WTC11 (cell line): ENCODE measurements at regions not wholly inside any gene's neighbourhood (a gene's known extent, or its start where the extent isn't known, plus 50 kb on each side); places are given as distances from the start of the nearest gene placed in this dataset.

Source experiments
- ATAC-seq: fragments of 200-7000 bp; cut with Tn5 transposase; 2 replicates; pipeline ENCODE4 v1.10.0; 2021; ENCODE audit warnings: mild to moderate bottlenecking, moderate library complexity
- CTCF ChIA-PET: fragments of 300-600 bp; sonication (Branson Sonifier 250); formaldehyde crosslinking; loops from one replicate; lab custom pipeline; 2021; ENCODE audit warnings: antibody characterized with exemption; lab: Charles Lee
- POLR2A ChIA-PET: fragments of 350-600 bp; sonication (Branson Sonifier 250); formaldehyde crosslinking; loops from one replicate; lab custom pipeline; 2021; ENCODE audit warnings: antibody characterized with exemption; lab: Charles Lee
- DNase-seq: peaks from one replicate; pipeline ENCODE4 v3.0.0; 2021; ENCODE audit warnings: low spot score
- H3K27ac Mint-ChIP-seq: 2 replicates; pipeline ENCODE4 v1.8.0; 2021; ENCODE audit warnings: mixed read lengths
- H3K27me3 Mint-ChIP-seq: 2 replicates; pipeline ENCODE4 v1.8.0; 2021; ENCODE audit warnings: low read depth, mild to moderate bottlenecking, moderate library complexity, mixed read lengths
- H3K36me3 Mint-ChIP-seq: 2 replicates; pipeline ENCODE4 v1.8.0; 2021; ENCODE audit warnings: mixed read lengths
- H3K4me1 Mint-ChIP-seq: 2 replicates; pipeline ENCODE4 v1.8.0; 2022; ENCODE audit warnings: mixed read lengths
- H3K4me3 Mint-ChIP-seq: 2 replicates; pipeline ENCODE4 v1.8.0; 2021; ENCODE audit warnings: mild to moderate bottlenecking, moderate library complexity, mixed read lengths
- H3K9me3 Mint-ChIP-seq: 2 replicates; pipeline ENCODE4 v1.8.0; 2021; ENCODE audit warnings: mixed read lengths
- CBFB ChIP-seq: sonication (generic); formaldehyde crosslinking; IDR thresholded peaks from 2 replicates; pipeline ENCODE4 v1.8.1; 2022; ENCODE audit warnings: mild to moderate bottlenecking, low read depth, missing genetic modification reagents
- ESRRA ChIP-seq: sonication (generic); formaldehyde crosslinking; IDR thresholded peaks from 2 replicates; pipeline ENCODE4 v1.8.1; 2022; ENCODE audit warnings: mild to moderate bottlenecking, missing genetic modification reagents, borderline replicate concordance
- GRHL2 ChIP-seq: fragments of 250-450 bp; sonication (Bioruptor Pico); IDR thresholded peaks from 2 replicates; pipeline ENCODE4 v1.8.0; 2022; ENCODE audit warnings: mild to moderate bottlenecking, moderate library complexity; ENCODE audit not compliant: insufficient replicate concordance, severe bottlenecking
- IRF2 ChIP-seq: sonication (generic); formaldehyde crosslinking; IDR thresholded peaks from 2 replicates; pipeline ENCODE4 v1.8.0; 2022; ENCODE audit warnings: low read depth, missing genetic modification reagents, borderline replicate concordance
- NFE2L1 ChIP-seq: sonication (generic); formaldehyde crosslinking; IDR thresholded peaks from 2 replicates; pipeline ENCODE4 v1.8.1; 2023; ENCODE audit warnings: missing genetic modification reagents
- ZNF317 ChIP-seq: sonication (generic); formaldehyde crosslinking; IDR thresholded peaks from 2 replicates; pipeline ENCODE4 v1.8.1; 2023; ENCODE audit warnings: low read depth, mild to moderate bottlenecking, moderate library complexity, missing genetic modification reagents, borderline replicate concordance
- ZNF671 ChIP-seq: fragments of 250-450 bp; sonication (Bioruptor Pico); IDR thresholded peaks from 2 replicates; pipeline ENCODE4 v1.8.0; 2021; ENCODE audit warnings: mild to moderate bottlenecking
- TF ChIP-seq, protein P1 (sequence below): sonication (generic); formaldehyde crosslinking; IDR thresholded peaks from 2 replicates; pipeline ENCODE4 v1.8.0; 2023; ENCODE audit warnings: mild to moderate bottlenecking, missing genetic modification reagents
- TF ChIP-seq, protein P2 (sequence below): sonication (generic); formaldehyde crosslinking; IDR thresholded peaks from 2 replicates; pipeline ENCODE4 v1.8.0; 2023; ENCODE audit warnings: missing genetic modification reagents, mild to moderate bottlenecking, borderline replicate concordance
- TF ChIP-seq, protein P3 (sequence below): sonication (generic); formaldehyde crosslinking; IDR thresholded peaks from 2 replicates; pipeline ENCODE4 v1.8.1; 2023; ENCODE audit warnings: mild to moderate bottlenecking, missing genetic modification reagents
- TF ChIP-seq, protein P4 (sequence below): sonication (generic); formaldehyde crosslinking; IDR thresholded peaks from 2 replicates; pipeline ENCODE4 v1.8.0; 2022; ENCODE audit warnings: mild to moderate bottlenecking, missing genetic modification reagents
- TF ChIP-seq, protein P5 (sequence below): sonication (generic); formaldehyde crosslinking; IDR thresholded peaks from 2 replicates; pipeline ENCODE4 v1.8.0; 2022; ENCODE audit warnings: missing genetic modification reagents

DNA sequence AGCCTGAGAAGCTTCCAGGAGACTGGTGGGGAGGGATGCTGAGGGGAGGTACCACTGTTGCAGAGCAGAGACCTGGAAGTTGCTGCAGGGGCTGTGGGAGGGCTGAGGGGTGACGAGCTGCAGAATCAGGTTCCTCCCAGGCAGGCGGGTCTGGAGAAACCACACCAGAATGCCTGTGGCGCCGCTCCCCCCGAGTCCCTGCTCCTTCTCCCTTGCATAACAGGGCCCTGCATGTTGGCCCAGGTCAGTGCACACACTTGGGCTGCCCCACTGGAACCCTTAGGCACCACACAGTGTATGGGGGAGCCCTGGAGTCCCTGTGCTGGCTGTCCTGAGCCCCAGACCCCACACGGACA is 60.4 kb downstream of the ARL4C start (continued):
- TF ChIP-seq, protein P1, sequence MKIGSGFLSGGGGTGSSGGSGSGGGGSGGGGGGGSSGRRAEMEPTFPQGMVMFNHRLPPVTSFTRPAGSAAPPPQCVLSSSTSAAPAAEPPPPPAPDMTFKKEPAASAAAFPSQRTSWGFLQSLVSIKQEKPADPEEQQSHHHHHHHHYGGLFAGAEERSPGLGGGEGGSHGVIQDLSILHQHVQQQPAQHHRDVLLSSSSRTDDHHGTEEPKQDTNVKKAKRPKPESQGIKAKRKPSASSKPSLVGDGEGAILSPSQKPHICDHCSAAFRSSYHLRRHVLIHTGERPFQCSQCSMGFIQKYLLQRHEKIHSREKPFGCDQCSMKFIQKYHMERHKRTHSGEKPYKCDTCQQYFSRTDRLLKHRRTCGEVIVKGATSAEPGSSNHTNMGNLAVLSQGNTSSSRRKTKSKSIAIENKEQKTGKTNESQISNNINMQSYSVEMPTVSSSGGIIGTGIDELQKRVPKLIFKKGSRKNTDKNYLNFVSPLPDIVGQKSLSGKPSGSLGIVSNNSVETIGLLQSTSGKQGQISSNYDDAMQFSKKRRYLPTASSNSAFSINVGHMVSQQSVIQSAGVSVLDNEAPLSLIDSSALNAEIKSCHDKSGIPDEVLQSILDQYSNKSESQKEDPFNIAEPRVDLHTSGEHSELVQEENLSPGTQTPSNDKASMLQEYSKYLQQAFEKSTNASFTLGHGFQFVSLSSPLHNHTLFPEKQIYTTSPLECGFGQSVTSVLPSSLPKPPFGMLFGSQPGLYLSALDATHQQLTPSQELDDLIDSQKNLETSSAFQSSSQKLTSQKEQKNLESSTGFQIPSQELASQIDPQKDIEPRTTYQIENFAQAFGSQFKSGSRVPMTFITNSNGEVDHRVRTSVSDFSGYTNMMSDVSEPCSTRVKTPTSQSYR, result no peak
- TF ChIP-seq, all 79 proteins: peak for 0

DNA sequence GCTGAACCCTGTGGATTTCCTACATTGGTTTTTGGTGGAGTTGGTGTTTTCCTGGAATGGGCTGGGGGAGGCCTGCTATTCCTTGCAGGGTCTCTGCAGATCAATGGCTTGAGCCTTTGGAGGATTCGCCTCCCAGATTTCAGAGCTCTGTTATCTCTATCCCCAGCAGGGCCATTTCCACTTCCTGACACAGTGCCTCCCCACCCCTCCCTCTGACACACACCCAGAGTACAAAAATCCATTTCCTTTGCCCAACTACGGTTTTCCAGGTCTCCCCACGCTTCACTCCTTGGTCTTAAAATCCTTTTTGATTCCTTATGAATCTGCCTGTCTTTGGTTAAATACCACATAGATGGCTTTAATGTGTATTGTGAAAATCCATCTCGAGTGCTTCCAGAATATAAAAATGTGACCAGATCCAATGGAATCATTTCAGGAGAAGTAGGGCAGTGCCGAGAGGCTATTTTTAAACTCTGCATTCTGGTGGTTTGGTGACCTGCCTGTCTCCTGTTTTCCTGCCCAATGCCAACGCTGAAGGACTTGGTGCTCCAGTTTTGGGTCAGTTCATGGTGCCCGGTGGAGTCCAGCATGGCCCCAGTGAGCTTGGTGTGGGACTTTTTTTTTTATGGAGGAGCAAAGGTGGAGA is 60.9 kb downstream of the ARL4C start:
- H3K4me1 Mint-ChIP-seq, result peaks cover 22% of the 10 kb centered on the region
- no peaks in the 10 kb centered on the region for H3K36me3 Mint-ChIP-seq
- POLR2A ChIA-PET, result no interaction called here
- no peak for ATAC-seq
- H3K27me3 Mint-ChIP-seq, result peaks cover 1% of the 10 kb centered on the region; the same call in 1 of the 2 replicates
- no peak overlapping the region for H3K4me3 Mint-ChIP-seq
- H3K27ac Mint-ChIP-seq, result no peak overlapping the region
- TF ChIP-seq ZNF671 (no peak), NFE2L1 (no peak), GRHL2 (no peak), ZNF317 (CRISPR knock-in tag) (no peak), IRF2 (no peak), ESRRA (CRISPR knock-in tag) (no peak), CBFB (no peak)
- TF ChIP-seq, protein P2, sequence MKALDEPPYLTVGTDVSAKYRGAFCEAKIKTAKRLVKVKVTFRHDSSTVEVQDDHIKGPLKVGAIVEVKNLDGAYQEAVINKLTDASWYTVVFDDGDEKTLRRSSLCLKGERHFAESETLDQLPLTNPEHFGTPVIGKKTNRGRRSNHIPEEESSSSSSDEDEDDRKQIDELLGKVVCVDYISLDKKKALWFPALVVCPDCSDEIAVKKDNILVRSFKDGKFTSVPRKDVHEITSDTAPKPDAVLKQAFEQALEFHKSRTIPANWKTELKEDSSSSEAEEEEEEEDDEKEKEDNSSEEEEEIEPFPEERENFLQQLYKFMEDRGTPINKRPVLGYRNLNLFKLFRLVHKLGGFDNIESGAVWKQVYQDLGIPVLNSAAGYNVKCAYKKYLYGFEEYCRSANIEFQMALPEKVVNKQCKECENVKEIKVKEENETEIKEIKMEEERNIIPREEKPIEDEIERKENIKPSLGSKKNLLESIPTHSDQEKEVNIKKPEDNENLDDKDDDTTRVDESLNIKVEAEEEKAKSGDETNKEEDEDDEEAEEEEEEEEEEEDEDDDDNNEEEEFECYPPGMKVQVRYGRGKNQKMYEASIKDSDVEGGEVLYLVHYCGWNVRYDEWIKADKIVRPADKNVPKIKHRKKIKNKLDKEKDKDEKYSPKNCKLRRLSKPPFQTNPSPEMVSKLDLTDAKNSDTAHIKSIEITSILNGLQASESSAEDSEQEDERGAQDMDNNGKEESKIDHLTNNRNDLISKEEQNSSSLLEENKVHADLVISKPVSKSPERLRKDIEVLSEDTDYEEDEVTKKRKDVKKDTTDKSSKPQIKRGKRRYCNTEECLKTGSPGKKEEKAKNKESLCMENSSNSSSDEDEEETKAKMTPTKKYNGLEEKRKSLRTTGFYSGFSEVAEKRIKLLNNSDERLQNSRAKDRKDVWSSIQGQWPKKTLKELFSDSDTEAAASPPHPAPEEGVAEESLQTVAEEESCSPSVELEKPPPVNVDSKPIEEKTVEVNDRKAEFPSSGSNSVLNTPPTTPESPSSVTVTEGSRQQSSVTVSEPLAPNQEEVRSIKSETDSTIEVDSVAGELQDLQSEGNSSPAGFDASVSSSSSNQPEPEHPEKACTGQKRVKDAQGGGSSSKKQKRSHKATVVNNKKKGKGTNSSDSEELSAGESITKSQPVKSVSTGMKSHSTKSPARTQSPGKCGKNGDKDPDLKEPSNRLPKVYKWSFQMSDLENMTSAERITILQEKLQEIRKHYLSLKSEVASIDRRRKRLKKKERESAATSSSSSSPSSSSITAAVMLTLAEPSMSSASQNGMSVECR, result no peak
- TF ChIP-seq, protein P3, sequence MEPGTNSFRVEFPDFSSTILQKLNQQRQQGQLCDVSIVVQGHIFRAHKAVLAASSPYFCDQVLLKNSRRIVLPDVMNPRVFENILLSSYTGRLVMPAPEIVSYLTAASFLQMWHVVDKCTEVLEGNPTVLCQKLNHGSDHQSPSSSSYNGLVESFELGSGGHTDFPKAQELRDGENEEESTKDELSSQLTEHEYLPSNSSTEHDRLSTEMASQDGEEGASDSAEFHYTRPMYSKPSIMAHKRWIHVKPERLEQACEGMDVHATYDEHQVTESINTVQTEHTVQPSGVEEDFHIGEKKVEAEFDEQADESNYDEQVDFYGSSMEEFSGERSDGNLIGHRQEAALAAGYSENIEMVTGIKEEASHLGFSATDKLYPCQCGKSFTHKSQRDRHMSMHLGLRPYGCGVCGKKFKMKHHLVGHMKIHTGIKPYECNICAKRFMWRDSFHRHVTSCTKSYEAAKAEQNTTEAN (CRISPR knock-in tag), result no peak
- TF ChIP-seq, protein P4, sequence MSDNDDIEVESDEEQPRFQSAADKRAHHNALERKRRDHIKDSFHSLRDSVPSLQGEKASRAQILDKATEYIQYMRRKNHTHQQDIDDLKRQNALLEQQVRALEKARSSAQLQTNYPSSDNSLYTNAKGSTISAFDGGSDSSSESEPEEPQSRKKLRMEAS (CRISPR knock-in tag), result no peak
- TF ChIP-seq, protein P5, sequence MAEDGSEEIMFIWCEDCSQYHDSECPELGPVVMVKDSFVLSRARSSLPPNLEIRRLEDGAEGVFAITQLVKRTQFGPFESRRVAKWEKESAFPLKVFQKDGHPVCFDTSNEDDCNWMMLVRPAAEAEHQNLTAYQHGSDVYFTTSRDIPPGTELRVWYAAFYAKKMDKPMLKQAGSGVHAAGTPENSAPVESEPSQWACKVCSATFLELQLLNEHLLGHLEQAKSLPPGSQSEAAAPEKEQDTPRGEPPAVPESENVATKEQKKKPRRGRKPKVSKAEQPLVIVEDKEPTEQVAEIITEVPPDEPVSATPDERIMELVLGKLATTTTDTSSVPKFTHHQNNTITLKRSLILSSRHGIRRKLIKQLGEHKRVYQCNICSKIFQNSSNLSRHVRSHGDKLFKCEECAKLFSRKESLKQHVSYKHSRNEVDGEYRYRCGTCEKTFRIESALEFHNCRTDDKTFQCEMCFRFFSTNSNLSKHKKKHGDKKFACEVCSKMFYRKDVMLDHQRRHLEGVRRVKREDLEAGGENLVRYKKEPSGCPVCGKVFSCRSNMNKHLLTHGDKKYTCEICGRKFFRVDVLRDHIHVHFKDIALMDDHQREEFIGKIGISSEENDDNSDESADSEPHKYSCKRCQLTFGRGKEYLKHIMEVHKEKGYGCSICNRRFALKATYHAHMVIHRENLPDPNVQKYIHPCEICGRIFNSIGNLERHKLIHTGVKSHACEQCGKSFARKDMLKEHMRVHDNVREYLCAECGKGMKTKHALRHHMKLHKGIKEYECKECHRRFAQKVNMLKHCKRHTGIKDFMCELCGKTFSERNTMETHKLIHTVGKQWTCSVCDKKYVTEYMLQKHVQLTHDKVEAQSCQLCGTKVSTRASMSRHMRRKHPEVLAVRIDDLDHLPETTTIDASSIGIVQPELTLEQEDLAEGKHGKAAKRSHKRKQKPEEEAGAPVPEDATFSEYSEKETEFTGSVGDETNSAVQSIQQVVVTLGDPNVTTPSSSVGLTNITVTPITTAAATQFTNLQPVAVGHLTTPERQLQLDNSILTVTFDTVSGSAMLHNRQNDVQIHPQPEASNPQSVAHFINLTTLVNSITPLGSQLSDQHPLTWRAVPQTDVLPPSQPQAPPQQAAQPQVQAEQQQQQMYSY (CRISPR knock-in tag), result no peak
- CTCF ChIA-PET, result no interaction called here
- peaks cover 7% of the 10 kb centered on the region for H3K9me3 Mint-ChIP-seq
- no peak for DNase-seq
